ENCODE measurements at regions not wholly inside any gene's neighbourhood (a gene's known extent, or its start where the extent isn't known, plus 50 kb on each side); places are given as distances from the start of the nearest gene placed in this dataset.

- TF ChIP-seq POLR2A (IDR thresholded peaks at IDR 0.05; ENCODE audit: low read length) (no peak), GATA1 (IDR thresholded peaks at IDR 0.05; ENCODE audit: low read depth, low read length) (no peak)
These were observed 172.0 kb downstream of the C12orf75 start for GRCh38 chr12:105502426-105502930.

All from erythroblast (primary cell).